ENCODE measurements at regions not wholly inside any gene's neighbourhood (a gene's known extent, or its start where the extent isn't known, plus 50 kb on each side); places are given as distances from the start of the nearest gene placed in this dataset.
"Not testable (repeated sequence)": the region's sequence is repeated elsewhere in the genome, so short reads cannot be mapped to it uniquely, and the experiment has no call there.

GRCh38 chrX:2640436-2641150 is 50.5 kb upstream of the CD99 start:
- DNase-seq: no peak

DNA sequence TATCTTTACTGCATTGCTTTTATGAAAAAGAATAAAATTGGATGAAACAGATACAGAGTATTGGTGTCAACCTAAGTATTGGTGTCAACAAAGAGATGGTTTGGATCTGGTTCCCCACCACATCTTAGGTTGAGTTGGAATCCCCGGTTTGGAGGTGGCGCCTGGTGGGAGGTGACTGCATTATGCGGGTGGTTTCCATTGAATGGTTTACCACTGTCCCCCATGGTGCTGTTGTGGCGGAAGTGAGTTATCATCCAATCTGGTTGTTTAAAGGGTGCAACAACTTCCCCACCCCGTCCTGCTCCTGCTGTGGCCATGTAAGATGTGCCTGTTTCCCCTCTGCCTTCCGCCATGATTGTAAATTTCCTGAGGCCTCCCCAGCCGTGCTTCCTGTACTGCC is 52.8 kb upstream of the CD99 start:
- no peak for DNase-seq

- DNase-seq: peak; percentile 39
Measured at GRCh38 chrX:2635342-2635741, 55.8 kb upstream of the CD99 start.

- DNase-seq: no peak
Measured at GRCh38 chrX:2632533-2633504, 58.3 kb upstream of the CD99 start.

GRCh38 chrX:2631743-2632532 is 59.2 kb upstream of the CD99 start:
- no peak for DNase-seq

DNA sequence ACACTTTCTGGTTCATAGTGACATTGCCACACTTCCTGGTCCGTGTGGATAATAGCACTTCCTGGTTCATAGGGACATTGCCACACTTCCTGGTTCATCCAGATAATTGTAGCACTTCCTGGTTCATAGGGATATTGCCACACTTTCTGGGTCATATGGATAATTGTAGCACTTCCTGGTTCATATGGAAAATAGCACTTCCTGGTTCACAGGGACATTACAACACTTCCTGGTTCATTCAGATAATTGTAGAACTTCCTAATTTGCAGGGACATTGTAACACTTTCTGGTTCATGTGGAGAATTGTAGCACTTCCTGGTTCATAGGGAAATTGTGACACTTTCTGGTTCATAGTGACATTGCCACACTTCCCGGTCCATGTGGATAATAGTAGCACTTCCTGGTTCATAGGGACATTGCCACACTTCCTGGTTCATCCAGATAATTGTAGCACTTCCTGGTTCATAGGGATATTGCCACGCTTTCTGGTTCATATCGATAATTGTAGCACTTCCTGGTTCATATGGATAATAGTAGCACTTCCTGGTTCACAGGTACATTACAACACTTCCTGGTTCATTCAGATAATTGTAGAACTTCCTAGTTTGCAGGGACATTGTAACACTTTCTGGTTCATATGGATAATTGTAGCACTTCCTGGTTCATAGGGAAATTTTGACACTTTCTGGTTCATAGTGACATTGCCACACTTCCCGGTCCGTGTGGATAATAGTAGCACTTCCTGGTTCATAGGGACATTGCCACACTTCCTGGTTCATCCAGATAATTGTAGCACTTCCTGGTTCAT is 60.0 kb upstream of the CD99 start:
- not testable (repeated sequence) for DNase-seq

DNA sequence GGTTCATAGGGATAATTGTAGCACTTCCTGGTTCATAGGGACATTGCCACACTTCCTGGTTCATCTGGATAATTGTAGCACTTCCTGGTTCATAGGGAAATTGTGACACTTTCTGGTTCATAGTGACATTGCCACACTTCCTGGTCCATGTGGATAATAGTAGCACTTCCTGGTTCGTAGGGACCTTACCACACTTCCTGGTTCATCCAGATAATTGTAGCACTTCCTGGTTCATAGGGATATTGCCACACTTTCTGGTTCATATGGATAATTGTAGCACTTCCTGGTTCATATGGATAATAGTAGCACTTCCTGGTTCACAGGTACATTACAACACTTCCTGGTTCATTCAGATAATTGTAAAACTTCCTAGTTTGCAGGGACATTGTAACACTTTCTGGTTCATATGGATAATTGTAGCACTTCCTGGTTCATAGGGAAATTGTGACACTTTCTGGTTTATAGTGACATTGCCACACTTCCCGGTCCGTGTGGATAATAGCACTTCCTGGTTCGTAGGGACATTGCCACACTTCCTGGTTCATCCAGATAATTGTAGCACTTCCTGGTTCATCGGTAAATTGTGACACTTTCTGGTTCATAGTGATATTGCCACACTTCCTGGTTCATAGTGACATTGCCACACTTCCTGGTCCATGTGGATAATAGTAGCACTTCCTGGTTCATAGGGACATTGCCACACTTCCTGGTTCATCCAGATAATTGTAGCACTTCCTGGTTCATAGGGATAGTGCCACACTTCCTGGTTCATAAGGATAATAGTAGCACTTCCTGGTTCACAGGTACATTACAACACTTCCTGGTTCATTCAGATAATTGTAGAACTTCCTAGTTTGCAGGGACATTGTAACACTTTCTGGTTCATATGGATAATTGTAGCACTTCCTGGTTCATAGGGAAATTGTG is 60.8 kb upstream of the CD99 start:
- DNase-seq: not testable (repeated sequence)

DNA sequence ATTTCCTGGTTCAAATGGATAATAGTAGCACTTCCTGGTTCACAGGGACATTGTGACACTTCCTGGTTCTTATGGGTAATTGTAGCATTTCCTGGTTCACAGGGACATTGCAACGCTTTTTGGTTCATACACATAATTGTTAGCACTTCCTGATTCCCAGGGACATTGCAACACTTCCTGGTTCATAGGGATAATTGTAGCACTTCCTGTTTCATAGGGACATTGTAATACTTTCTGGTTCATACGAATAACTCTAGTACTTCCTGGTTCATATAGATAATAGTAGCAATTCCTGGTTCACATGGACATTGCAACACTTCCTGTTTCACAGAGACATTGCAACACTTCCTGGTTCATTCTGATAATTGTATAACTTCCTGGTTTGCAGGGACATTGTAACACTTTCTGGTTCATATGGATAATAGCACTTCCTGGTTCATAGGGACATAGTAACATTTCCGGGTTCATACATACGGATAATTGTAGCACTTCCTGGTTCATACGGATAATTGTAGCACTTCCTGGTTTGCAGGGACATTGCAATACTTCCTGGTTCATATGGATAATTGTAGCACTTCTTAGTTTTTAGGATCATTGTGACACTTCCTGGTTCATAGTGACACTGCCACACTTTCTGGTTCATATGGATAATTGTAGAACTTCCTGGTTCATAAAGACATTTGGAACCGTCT is 61.6 kb upstream of the CD99 start:
- DNase-seq: no peak

GRCh38 chrX:2628751-2629315 is 62.3 kb upstream of the CD99 start:
- no peak for DNase-seq

DNA sequence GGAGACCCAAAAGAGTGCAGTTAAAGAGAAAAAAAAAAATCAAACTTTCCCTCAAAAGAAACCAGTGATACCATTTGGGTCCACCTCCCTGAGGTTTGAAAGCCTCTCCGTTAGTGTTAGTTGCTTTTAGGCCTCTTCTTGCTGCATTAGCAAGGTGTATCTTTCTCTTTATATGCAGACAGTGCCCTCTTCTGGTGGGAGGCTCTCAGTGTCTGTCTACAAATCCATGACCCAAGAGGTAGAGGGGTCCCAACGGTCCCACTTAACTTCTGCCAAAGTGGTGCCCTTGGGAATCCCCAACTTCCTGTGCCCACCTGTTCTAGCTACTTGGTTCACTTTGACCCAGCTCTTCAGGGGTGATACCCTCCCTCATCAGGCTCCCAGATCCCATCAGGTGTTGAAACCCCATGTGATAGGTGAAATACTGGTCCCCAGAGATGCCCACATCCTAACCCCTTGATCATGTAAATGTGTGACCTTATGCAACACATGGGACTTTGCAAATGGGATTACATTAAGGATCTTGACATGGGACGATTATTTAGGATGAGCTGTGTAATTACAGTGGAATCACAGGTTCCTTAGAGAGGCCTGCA is 63.7 kb upstream of the CD99 start:
- peak; percentile 39 for DNase-seq

- DNase-seq: no peak
Measured at GRCh38 chrX:2626750-2627149, 64.3 kb upstream of the CD99 start.

DNA sequence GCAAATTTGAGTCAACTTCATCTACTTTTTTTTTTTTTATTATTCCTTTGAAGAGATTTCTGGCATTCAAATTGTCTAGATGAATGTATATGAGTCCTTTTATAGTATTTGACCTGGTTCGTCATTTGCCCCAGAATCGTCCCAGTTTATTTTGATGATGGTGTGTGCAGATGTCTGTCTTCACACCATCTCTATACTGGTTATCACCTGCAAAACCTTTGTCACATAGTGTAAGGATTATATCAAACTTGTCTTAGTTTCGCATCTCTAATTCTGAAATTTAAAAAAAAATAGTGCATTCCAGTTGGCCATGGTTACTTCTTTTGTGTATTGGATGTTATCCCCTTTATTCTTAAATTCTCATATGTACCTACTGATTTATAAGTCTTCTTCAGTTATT is 70.5 kb upstream of the CD99 start:
- DNase-seq: no peak

DNA sequence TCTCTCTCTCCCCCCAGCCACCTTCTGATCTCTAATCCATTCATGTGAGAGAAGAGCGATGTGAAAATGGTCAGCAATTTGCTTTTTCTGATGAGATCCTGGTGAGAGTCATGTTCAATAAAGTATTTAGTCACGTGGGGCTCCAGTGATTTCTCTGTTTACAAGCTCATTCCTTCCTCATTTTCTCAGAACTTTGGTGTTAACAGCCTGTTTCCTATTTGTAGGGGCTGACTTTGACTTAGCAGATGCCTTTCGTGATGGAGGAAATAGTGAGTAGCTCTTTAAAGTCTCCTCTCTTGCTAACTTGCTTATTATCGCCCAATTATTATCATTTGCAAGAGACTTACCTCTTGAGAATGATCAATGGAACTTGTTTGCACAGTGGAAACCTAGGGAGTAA is 72.6 kb upstream of the CD99 start:
- no peak for DNase-seq

DNA sequence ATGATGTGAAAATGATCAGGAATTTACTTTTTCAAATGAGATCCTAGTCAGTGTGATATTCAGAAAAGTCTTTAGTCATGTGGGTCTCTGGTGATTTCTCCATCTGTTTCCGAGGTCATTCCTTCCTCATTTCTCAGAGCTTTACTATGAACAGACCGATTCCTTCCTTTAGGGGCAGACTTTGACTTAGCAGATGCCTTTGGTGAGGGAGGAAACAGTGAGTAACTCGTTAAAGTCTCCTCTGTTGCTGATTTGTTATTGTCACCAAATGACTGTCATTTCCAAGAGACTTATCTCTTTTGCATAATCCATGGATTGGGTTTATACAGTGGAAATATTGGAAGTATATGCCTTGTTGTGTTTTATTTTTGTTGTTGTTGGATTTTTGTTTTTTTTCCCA is 76.2 kb upstream of the CD99 start:
- DNase-seq: peak; percentile 86

DNA sequence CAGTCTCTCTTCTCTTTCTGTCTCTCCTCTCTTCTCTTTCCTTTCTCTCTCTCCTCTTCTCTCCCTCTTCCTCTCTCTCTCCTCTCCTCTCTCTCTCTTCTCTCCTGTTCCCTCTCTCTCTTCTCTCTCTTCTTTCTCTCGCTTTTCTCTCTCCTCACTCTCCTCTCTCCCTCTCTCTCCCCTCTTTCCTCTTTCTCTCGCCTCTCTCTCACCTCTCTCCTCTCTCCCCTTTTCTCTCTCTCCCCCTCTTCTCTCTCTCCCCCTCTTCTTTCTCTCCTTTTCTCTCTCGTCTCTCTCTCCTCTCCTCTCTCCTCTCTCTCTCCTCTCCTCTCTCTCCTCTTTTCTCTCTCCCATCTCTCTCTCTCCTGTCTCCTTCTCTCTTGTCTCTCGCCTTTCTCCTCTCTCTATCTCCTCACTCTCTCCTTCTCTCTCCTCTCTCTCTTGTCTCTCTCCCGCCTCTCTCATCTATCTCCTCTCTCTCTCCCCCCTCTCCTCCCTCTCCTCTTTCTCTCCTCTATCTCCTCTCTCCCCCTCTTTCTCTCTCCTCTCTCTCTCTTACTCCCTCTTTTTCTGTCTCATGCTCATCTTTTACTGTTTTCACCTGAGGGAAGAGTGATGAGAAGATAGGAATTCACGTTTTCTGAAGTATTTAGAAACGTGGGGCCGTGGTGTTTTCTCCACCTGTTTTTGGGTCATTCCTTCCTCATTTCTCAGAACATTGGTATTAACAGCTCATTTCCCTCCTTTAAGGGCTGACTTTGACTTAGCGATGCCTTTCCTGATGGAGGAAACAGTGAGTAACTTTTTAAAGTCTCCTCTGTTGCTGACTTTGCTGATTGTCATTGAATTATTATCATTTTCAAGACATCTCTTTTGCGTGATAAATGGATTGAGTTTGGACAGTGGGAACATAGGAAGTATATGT is 80.6 kb upstream of the CD99 start:
- no peak for DNase-seq

DNA sequence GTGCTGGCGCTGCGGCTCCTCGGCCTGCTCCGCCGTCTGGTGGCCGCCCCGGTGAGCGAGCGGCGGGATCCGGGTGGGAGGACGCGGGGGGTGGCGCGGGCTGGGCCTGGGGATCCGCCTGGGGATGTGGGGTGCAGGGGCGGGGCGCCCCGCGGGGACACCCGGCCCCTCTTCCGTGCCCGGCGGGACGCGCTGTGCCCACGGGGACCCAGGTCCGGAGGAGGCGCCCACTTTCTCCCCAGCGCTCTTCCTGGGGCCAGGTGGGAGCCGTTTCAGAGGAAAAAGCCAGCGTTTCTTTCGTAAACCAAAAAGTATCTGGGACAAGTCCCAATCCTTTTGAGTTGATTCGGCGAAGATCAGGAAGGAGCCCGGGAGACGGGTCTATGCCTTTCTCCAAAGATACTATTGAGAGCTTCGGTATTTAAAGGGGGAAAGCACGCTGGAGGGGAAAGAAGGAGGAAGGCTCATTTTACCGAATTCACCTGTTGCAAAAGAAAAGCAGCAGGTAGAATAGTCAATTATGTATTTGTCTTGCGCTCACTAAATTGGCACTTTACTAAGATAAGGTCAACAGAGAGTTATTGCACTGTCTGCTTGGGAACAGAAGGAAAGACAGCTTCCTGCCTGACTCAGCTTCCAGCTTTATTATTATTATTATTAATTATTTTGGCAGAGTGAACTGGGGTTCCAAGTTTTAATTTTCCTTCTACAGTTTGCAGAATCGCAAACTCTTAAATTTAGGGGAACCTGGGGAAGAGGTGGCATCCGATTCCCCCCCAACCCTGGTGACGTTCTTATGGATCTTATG is 81.5 kb upstream of the CD99 start:
- DNase-seq: no peak

GRCh38 chrX:2608638-2609430 is 82.3 kb upstream of the CD99 start:
- DNase-seq: peak; percentile 83
